Esophagus muscularis mucosa (tissue), 4 donors: ENCODE measurements at regions not wholly inside any gene's neighbourhood (a gene's known extent, or its start where the extent isn't known, plus 50 kb on each side); places are given as distances from the start of the nearest gene placed in this dataset.

Source experiments
- DNase-seq: peaks from one replicate; pipeline ENCODE4 v3.0.0-alpha.2; 2017; ENCODE audit errors: extremely low spot score
- H3K27ac ChIP-seq, 4 donors: fragments of 200-600 bp; sonication (generic); replicated peaks in 1 of 4; 1 replicate in 3 of 4; 2 replicates in 1 of 4; pipeline ENCODE4 v1.5.1; 2016 to 2019; ENCODE audit warnings: mild to moderate bottlenecking in 1 of 4
- H3K27me3 ChIP-seq, 4 donors: fragments of 200-600 bp; sonication (generic); one replicate each; pipeline versions ENCODE4 v1.5.1 to v1.6.0; 2016 to 2019
- H3K36me3 ChIP-seq, 4 donors: fragments of 200-600 bp; sonication (generic); one replicate each; pipeline ENCODE4 v1.5.1; 2016 to 2019
- H3K4me1 ChIP-seq, 4 donors: fragments of 200-600 bp; sonication (generic); one replicate each; pipeline ENCODE4 v1.5.1; 2016 to 2019
- H3K4me3 ChIP-seq, 4 donors: fragments of 200-600 bp; sonication (generic); 1 replicate in 2 of 4; 2 replicates in 2 of 4; pipeline ENCODE4 v1.5.1; 2016 to 2019; ENCODE audit warnings: mild to moderate bottlenecking in 4 of 4, moderate library complexity in 1 of 4
- H3K9me3 ChIP-seq, 4 donors: fragments of 200-600 bp; sonication (generic); 1 replicate in 3 of 4; 2 replicates in 1 of 4; pipeline ENCODE4 v1.5.1; 2016 to 2019
- CTCF ChIP-seq, 3 experiments: fragments of 200-600 bp in 2 of 3; fragments of 450-650 bp in 1 of 3; sonication (generic) in 2 of 3; IDR thresholded peaks; one replicate each; pipeline ENCODE4 v1.5.1; 2017 to 2019; ENCODE audit warnings: antibody characterized with exemption in 3 of 3, mild to moderate bottlenecking in 2 of 3, moderate library complexity in 1 of 3
- EP300 ChIP-seq: sonication (generic); formaldehyde crosslinking; IDR thresholded peaks from one replicate; pipeline ENCODE4 v1.6.1; 2017; ENCODE audit warnings: antibody characterized with exemption
- POLR2A ChIP-seq: fragments of 450-650 bp; IDR thresholded peaks from one replicate; pipeline ENCODE4 v1.6.1; 2017; ENCODE audit warnings: antibody characterized with exemption, moderate library complexity, mild to moderate bottlenecking, low read depth
- POLR2AphosphoS5 ChIP-seq, 2 donors: sonication (generic); formaldehyde crosslinking; IDR thresholded peaks; one replicate each; pipeline ENCODE4 v1.6.1; 2017; ENCODE audit warnings: antibody characterized with exemption in 2 of 2
- WGBS: methylation state at CpG from one replicate; pipeline ENCODE4 v1.1.5; 2018; 5-methylcytosine and 5-hydroxymethylcytosine counted together
- intact Hi-C: fragments of 100-400 bp; cut with DNase I; formaldehyde crosslinking; loops from one replicate; pipeline ENCODE4 v1.15.1; 2023

GRCh38 chr22:49078076-49078710, 749.5 kb downstream of the BRD1 start:
- Histone ChIP-seq H3K4me1 (no peaks in the 10 kb centered on the region), H3K36me3 (no peaks in the 10 kb centered on the region), H3K4me3 (no peak overlapping the region), H3K9me3 (no peaks in the 10 kb centered on the region), H3K27me3 (peaks cover 0 to 47% (median 0%) of the 10 kb centered on the region in 4 donors), H3K27ac (no peak overlapping the region)
- TF ChIP-seq EP300 = no peak
- TF ChIP-seq CTCF (IDR thresholded peaks at IDR 0.05) = no peak
- TF ChIP-seq POLR2AphosphoS5 (IDR thresholded peaks at IDR 0.05) = no peak
- TF ChIP-seq POLR2A = no peak
- 85% methylated on average over 26 of the region's 26 CpGs for WGBS
- no peak for DNase-seq
- intact Hi-C loops = no loop called here

- WGBS = 72% methylated on average over 9 of the region's 11 CpGs
- no peaks in the 10 kb centered on the region for H3K9me3 ChIP-seq
- peaks cover 0 to 53% (median 0%) of the 10 kb centered on the region in 4 donors for H3K27me3 ChIP-seq
- no peak overlapping the region for H3K4me3 ChIP-seq
- no peak for DNase-seq
- TF ChIP-seq CTCF (IDR thresholded peaks at IDR 0.05) = no peak
- TF ChIP-seq POLR2A = no peak
- TF ChIP-seq EP300 = no peak
- TF ChIP-seq POLR2AphosphoS5 (IDR thresholded peaks at IDR 0.05) = no peak
- H3K27ac ChIP-seq = no peak overlapping the region
- H3K36me3 ChIP-seq = no peaks in the 10 kb centered on the region
- intact Hi-C loops = no loop called here
- H3K4me1 ChIP-seq = no peaks in the 10 kb centered on the region
Measured at GRCh38 chr22:49077586-49077985, 750.1 kb downstream of the BRD1 start.

- no peaks in the 10 kb centered on the region for H3K9me3 ChIP-seq
- intact Hi-C loops = no loop called here
- WGBS = 69% methylated on average over 5 of the region's 5 CpGs
- H3K27ac ChIP-seq = no peak overlapping the region
- H3K36me3 ChIP-seq = no peaks in the 10 kb centered on the region
- H3K4me3 ChIP-seq = no peak overlapping the region
- TF ChIP-seq POLR2A (no peak), EP300 (no peak)
- DNase-seq = no peak
- peaks cover 0 to 57% (median 0%) of the 10 kb centered on the region in 4 donors for H3K27me3 ChIP-seq
- H3K4me1 ChIP-seq = no peaks in the 10 kb centered on the region
Measured at GRCh38 chr22:49077036-49077393, 750.7 kb downstream of the BRD1 start.

GRCh38 chr22:49076300-49077035, 751.2 kb downstream of the BRD1 start:
- no peak for TF ChIP-seq POLR2A
- WGBS = 78% methylated on average over 16 of the region's 16 CpGs
- no peaks in the 10 kb centered on the region for H3K36me3 ChIP-seq

GRCh38 chr22:49075150-49075549, 752.5 kb downstream of the BRD1 start:
- no peaks in the 10 kb centered on the region for H3K36me3 ChIP-seq
- WGBS = 74% methylated on average over 4 of the region's 5 CpGs
- H3K4me3 ChIP-seq = no peak overlapping the region
- DNase-seq = no peak
- intact Hi-C loops = no loop called here
- no peak overlapping the region for H3K27ac ChIP-seq
- no peak for TF ChIP-seq CTCF (IDR thresholded peaks at IDR 0.05)
- TF ChIP-seq POLR2AphosphoS5 (IDR thresholded peaks at IDR 0.05) = no peak
- TF ChIP-seq EP300 = no peak
- no peak for TF ChIP-seq POLR2A
- no peaks in the 10 kb centered on the region for H3K4me1 ChIP-seq
- no peaks in the 10 kb centered on the region for H3K9me3 ChIP-seq
- peaks cover 0 to 70% (median 0%) of the 10 kb centered on the region in 4 donors for H3K27me3 ChIP-seq

More at GRCh38 chr22:49076300-49077035, 751.2 kb downstream of the BRD1 start:
- intact Hi-C loops = no loop called here
- no peak overlapping the region for H3K27ac ChIP-seq
- DNase-seq = no peak
- no peak overlapping the region for H3K4me3 ChIP-seq
- peaks cover 0 to 61% (median 0%) of the 10 kb centered on the region in 4 donors for H3K27me3 ChIP-seq
- H3K4me1 ChIP-seq = no peaks in the 10 kb centered on the region
- no peaks in the 10 kb centered on the region for H3K9me3 ChIP-seq
